ENCODE measurements at regions not wholly inside any gene's neighbourhood (a gene's known extent, or its start where the extent isn't known, plus 50 kb on each side); places are given as distances from the start of the nearest gene placed in this dataset.

DNA sequence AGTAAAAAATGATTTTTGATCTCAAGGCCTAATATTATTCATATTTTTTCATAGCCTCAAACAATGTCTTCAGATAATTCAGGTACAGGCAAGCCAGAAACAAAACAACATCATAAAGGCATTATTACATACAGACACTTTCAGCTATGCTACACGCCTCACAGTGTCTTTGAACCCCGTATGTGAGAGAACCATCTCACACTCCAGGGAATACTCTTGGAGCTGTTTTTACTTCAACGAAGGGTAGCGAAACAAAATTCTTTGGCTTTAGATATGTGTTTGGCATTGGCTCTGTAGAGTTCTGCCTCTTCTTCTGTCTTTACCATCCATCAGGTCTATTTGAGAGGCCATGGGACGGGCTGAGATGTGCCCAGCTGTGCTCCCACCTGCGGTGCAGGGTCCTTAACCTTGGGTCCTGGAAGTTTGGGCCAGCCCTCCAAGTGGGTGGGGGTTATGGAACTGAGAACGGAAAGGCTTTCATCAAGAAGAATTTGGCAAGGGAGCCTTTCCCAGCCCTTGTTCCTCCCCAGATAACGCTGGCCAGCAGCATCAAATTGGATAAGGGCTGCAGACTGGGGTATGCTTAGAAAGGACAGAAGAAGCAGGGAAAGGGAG lies 276.9 kb downstream of the TCF7L2 start:
- TF ChIP-seq, protein P1, sequence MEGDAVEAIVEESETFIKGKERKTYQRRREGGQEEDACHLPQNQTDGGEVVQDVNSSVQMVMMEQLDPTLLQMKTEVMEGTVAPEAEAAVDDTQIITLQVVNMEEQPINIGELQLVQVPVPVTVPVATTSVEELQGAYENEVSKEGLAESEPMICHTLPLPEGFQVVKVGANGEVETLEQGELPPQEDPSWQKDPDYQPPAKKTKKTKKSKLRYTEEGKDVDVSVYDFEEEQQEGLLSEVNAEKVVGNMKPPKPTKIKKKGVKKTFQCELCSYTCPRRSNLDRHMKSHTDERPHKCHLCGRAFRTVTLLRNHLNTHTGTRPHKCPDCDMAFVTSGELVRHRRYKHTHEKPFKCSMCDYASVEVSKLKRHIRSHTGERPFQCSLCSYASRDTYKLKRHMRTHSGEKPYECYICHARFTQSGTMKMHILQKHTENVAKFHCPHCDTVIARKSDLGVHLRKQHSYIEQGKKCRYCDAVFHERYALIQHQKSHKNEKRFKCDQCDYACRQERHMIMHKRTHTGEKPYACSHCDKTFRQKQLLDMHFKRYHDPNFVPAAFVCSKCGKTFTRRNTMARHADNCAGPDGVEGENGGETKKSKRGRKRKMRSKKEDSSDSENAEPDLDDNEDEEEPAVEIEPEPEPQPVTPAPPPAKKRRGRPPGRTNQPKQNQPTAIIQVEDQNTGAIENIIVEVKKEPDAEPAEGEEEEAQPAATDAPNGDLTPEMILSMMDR (conservative IDR thresholded peaks at IDR 0.05; ENCODE audit: low read depth in 2 of 2), result no peak
- TF ChIP-seq EZH2 (IDR thresholded peaks at IDR 0.05; ENCODE audit: low read depth, unreplicated experiment) (no peak), POLR2AphosphoS5 (IDR thresholded peaks at IDR 0.05; ENCODE audit: low read depth) (no peak), EZH2phosphoT487 (IDR thresholded peaks at IDR 0.05; ENCODE audit: unreplicated experiment) (no peak), CREB1 (CRISPR knock-in tag; IDR thresholded peaks at IDR 0.05; ENCODE audit: low read depth) (no peak), JUNB (IDR thresholded peaks at IDR 0.05; ENCODE audit: unreplicated experiment) (no peak), ZNF331 (CRISPR knock-in tag; IDR thresholded peaks at IDR 0.05; ENCODE audit: low read depth) (no peak), ZNF114 (CRISPR knock-in tag; IDR thresholded peaks at IDR 0.05) (no peak), NANOG (IDR thresholded peaks at IDR 0.05; ENCODE audit: borderline replicate concordance) (no peak)
- TF ChIP-seq, protein P2, sequence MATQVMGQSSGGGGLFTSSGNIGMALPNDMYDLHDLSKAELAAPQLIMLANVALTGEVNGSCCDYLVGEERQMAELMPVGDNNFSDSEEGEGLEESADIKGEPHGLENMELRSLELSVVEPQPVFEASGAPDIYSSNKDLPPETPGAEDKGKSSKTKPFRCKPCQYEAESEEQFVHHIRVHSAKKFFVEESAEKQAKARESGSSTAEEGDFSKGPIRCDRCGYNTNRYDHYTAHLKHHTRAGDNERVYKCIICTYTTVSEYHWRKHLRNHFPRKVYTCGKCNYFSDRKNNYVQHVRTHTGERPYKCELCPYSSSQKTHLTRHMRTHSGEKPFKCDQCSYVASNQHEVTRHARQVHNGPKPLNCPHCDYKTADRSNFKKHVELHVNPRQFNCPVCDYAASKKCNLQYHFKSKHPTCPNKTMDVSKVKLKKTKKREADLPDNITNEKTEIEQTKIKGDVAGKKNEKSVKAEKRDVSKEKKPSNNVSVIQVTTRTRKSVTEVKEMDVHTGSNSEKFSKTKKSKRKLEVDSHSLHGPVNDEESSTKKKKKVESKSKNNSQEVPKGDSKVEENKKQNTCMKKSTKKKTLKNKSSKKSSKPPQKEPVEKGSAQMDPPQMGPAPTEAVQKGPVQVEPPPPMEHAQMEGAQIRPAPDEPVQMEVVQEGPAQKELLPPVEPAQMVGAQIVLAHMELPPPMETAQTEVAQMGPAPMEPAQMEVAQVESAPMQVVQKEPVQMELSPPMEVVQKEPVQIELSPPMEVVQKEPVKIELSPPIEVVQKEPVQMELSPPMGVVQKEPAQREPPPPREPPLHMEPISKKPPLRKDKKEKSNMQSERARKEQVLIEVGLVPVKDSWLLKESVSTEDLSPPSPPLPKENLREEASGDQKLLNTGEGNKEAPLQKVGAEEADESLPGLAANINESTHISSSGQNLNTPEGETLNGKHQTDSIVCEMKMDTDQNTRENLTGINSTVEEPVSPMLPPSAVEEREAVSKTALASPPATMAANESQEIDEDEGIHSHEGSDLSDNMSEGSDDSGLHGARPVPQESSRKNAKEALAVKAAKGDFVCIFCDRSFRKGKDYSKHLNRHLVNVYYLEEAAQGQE (IDR thresholded peaks at IDR 0.05; ENCODE audit: unreplicated experiment), result no peak
- TF ChIP-seq, protein P3, sequence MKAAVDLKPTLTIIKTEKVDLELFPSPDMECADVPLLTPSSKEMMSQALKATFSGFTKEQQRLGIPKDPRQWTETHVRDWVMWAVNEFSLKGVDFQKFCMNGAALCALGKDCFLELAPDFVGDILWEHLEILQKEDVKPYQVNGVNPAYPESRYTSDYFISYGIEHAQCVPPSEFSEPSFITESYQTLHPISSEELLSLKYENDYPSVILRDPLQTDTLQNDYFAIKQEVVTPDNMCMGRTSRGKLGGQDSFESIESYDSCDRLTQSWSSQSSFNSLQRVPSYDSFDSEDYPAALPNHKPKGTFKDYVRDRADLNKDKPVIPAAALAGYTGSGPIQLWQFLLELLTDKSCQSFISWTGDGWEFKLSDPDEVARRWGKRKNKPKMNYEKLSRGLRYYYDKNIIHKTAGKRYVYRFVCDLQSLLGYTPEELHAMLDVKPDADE (IDR thresholded peaks at IDR 0.05), result no peak
